T1000 (cell line): ENCODE measurements at regions not wholly inside any gene's neighbourhood (a gene's known extent, or its start where the extent isn't known, plus 50 kb on each side); places are given as distances from the start of the nearest gene placed in this dataset.
"Not testable (repeated sequence)": the region's sequence is repeated elsewhere in the genome, so short reads cannot be mapped to it uniquely, and the experiment has no call there.

Experiments
- DNase-seq: peaks from one replicate; lab custom pipeline; 2025; ENCODE audit warnings: mixed read lengths; lab: John Stamatoyannopoulos, UW

DNA sequence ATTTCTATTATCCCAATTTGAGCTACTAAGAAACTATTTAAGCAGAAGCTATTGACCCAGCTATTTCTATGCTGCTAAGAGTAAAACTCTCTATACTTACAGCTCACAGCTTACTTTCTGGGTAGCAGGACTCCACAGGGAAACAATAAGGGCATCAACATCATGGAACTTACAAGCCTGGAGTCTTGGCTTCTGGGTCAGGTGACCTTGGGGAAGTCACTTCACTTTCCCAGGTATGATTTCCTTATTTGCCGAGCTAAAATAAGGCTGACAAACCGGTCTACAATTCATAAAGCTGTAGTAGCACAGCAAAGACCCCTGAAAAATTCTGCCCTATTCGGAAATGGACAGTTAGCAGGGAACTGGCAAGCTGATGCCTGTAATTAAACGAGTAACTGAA is 278.3 kb upstream of the NR2F2 start:
- DNase-seq, result no peak

DNA sequence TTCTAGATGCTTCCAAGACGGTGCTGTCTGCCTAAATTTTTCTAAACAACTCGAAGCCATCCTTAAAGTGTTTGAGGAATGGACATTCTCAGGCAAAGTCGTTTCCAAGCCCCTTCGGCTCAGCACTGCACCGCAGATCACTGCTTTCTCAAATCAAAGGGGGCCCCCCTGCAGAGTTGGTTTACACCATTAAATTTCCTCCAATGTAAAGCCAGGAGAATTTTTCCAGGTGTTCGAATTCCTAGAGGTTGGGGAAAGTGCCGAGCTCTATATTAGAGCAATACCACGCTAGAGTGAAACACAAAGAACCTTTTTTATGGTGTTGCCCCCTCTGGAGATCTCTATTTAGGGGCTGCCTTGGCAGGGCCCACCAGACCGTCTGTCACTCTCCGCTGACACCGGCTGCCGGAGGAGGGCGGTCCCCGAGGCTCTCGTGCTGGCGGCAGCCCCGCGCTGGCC is 277.9 kb upstream of the NR2F2 start:
- DNase-seq, result no peak

GRCh38 chr15:96053031-96053780 is 277.3 kb upstream of the NR2F2 start:
- no peak for DNase-seq

DNA sequence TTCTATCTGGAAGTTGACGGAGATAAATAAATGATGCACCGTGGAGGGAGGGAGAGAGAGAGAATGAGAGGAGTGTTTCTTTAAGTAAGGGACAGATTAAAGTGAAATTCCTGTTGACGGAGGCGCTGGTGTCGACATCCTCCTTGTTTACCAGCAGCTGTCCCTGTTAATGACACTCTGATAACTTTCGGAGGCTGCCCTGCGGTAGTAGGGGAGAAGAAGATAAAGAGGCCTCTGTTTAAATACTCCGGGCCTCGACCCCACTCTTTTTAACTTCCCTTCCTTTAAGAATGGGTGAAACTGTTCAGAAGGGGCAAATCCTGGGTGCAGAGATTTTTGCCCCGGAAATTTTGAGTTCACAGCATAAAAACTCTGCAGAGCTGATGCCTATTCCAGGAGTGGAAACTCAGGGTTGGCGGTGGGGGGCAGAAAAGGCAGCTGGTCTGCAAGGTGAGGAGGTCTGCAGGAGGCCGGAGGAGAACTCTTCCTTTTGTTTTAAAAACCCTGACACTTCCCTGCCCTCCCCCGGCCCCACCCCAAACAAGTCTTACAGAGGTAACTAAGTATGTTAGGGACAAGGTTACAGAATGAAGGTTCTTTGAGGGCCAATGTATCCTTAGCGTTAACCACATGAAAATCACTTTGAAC is 276.6 kb upstream of the NR2F2 start:
- DNase-seq, result no peak

DNA sequence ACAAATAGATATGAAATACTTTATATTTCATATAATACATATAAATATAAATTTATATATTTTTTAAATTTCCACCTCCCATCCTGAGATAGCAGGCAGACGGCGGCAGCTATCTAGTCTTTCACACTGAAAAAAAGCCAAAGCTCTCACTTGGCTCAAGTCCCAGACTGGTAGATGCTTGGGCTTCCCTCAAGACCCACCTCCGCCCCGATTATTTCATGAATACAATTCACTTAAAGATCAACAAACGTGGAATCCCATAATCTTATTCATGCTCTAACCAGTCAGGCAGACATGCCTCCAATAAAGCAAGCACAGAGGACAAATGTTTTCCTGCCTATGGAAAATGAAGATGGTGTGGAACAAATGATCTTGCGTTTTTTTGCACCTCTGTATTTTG is 275.9 kb upstream of the NR2F2 start:
- no peak for DNase-seq

DNA sequence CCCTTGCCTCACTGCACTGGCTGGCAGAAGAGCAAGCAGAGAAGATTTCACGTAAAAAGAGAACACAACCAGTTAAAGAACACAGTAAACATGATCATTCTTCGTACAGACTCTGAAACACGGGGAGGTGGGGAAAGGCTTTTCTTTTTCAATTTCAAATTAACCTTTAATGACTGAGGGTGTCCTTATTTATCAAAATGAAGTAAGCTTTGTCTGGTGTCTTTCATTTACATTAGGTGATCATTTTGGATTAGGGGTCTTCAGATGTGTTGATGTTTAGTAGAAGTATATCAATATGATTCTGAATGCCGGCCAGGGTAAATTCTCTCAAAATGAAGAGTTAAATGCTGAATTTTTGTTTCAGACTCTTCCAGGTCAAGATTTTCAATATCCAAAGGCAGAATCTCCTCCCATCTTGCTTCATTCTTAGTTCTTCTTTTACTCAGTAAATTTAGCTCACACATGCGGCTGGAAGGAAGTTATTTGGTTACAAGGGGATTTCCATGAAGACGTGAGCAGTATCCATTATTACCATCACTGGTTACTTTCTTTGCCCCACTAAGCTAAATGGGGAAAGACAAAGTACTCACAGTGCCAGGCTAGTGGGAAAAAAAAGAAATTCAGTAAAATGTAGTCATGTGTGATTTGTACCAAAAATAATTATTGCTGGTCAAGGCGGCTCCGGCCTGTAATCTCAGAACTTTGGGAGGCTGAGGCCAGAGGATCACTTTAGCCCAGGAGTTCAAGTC is 272.2 kb upstream of the NR2F2 start:
- no peak for DNase-seq

DNA sequence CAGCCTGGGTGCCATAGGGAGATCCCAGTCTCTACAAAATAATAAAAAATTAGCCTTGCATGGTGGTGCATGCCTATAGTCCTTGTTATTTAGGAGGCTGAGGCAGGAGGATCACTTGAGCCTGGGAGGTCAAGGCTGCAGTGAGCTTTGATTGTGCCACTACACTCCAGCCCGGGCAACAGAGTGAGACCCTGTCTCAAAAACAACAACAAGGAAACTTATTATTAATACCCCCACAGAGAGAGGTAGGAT is 271.7 kb upstream of the NR2F2 start:
- not testable (repeated sequence) for DNase-seq

DNA sequence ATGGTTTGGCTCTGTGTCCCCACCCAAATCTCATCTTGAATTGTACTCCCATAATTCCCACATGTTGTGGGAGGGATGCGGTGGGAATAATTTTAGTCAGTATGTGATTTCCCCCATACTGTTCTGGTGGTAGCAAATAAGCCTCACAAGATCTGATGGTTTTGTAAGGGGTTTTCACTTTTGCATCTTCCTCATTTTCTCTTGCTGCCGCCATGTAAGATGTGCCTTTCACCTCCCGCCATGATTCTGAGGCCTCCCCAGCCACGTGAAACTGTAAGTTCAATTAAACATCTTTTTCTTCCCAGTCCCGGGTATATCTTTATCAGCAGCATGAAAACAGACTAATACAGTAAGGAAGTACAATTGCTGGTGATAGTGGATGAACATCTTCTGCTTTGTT is 269.9 kb upstream of the NR2F2 start:
- DNase-seq, result not testable (repeated sequence)

DNA sequence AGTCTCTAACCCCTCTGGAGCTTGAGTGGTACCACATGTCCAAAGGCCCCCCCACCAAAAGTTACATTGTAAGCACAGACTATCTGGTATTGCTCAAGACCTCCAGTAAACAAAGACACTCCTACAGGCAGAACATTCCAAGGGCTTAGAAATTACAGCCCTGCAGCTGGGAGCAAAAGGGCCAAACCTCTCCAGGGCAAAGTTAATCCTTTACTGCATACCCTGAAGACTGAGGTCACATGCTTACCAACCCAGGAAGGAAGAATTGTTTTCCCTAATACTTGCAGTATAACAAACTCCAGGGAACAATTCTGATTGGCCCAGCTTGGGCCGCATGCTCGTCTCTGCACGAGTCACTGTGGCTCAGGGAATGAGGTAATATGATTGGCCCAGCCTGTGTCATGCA is 266.1 kb upstream of the NR2F2 start:
- DNase-seq, result no peak

- no peak for DNase-seq
Measured at GRCh38 chr15:96066126-96066525, 264.4 kb upstream of the NR2F2 start.

- DNase-seq, result no peak
Measured at GRCh38 chr15:96066852-96067495, 263.5 kb upstream of the NR2F2 start.

- no peak for DNase-seq
Measured at GRCh38 chr15:96067677-96068076, 262.8 kb upstream of the NR2F2 start.

GRCh38 chr15:96068897-96069296 is 261.6 kb upstream of the NR2F2 start:
- DNase-seq, result no peak

GRCh38 chr15:96070636-96071035 is 259.9 kb upstream of the NR2F2 start:
- peak; percentile 34 for DNase-seq

GRCh38 chr15:96072821-96073220 is 257.7 kb upstream of the NR2F2 start:
- no peak for DNase-seq

DNA sequence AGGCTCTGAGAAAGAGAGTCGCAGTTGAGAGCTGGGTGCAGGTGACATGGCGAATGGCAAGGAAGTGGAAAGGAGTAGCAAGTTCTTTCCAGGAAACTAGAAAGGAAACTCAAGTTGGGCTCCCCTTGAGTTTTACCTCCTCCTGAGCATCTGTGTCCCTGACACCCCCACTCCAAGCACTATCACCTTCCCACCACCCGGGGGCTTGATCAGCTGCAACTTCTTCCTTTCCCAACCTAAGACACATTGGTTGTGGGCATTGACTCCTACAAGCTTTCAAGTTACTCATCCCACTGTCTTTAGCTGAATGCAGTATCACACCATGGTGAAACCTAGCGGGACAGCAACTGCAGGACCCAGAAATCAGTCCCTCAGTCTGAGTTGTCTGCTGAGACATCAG is 256.6 kb upstream of the NR2F2 start:
- no peak for DNase-seq

DNA sequence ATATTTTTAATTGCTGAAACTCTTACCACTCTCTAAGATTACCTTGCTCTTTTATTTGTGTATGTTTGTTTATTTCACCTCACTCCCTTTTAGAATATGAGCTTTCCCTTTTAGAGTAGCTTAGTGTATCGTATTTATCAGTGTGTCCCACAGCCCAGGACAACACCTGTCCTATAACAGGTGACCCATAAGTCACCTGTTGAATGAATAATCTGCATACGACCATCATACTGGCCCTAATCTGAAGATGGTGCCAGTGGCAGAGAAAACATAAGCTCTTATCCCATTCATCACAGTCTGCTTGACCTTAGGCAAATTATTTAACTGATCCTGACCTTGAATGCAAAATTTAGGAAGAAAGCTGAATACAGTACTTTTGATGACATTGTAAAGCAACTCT is 254.6 kb upstream of the NR2F2 start:
- no peak for DNase-seq

GRCh38 chr15:96076350-96076749 is 254.2 kb upstream of the NR2F2 start:
- no peak for DNase-seq

GRCh38 chr15:96079041-96079440 is 251.5 kb upstream of the NR2F2 start:
- no peak for DNase-seq

GRCh38 chr15:96079882-96080281 is 250.6 kb upstream of the NR2F2 start:
- DNase-seq, result no peak

GRCh38 chr15:96086164-96086563 is 244.3 kb upstream of the NR2F2 start:
- DNase-seq, result no peak

DNA sequence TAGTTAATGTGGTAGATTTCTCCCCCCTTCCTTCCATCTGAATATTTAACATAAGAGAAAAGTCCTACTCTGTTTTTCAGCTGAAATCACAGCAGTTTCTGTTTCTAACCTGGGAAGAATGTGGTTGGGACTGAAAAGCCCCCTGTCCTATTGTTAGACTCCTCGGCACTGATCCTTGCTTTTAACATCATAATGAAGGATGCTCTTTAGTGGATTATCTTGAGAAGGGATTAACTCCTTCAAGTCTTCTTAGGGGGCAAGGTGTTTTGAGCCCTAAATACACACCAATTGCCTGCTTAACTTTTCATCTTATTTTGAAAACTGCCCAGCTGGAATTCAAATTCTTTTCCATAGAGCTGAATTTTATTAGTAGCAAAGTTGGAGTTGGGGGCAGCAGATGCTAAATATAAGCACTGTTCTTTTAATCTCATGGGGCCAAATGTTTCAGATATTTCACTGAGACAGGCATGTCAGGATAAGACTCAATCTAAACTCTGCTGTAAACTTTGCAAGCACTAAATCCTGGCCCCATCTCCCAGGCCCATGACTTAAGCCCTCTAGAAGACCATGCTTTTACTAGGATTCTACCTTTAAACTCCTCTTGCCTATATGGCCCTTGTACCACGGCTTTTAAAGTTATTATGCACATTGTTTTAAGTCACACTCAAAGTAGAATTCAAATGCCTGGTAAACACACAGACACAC is 243.2 kb upstream of the NR2F2 start:
- DNase-seq, result no peak
